Ammon's horn (tissue), 1 donor: ENCODE measurements at regions not wholly inside any gene's neighbourhood (a gene's known extent, or its start where the extent isn't known, plus 50 kb on each side); places are given as distances from the start of the nearest gene placed in this dataset.
"Not testable (repeated sequence)": the region's sequence is repeated elsewhere in the genome, so short reads cannot be mapped to it uniquely, and the experiment has no call there.

ENCODE experiments used
- DNase-seq: peaks from one replicate; pipeline ENCODE4 v3.0.0-alpha.2; 2016; ENCODE audit warnings: low spot score

- DNase-seq: no peak
Observed at GRCh38 chr21:32884062-32884461, 112.5 kb upstream of the PAXBP1 start.

- DNase-seq: no peak
Observed at GRCh38 chr21:32886339-32886738, 114.8 kb upstream of the PAXBP1 start.

- DNase-seq: no peak
Observed at GRCh38 chr21:32887026-32887425, 115.5 kb upstream of the PAXBP1 start.

GRCh38 chr21:32888971-32889370, 117.4 kb upstream of the PAXBP1 start:
- DNase-seq: no peak

- no peak for DNase-seq
Observed at GRCh38 chr21:32889596-32889995, 118.0 kb upstream of the PAXBP1 start.

GRCh38 chr21:32894321-32894720, 122.8 kb upstream of the PAXBP1 start:
- no peak for DNase-seq

- no peak for DNase-seq
Observed at GRCh38 chr21:32900814-32901213, 124.9 kb upstream of the OLIG2 start.

GRCh38 chr21:32907521-32907920, 118.2 kb upstream of the OLIG2 start:
- DNase-seq: no peak

- no peak for DNase-seq
Observed at GRCh38 chr21:32908534-32908933, 117.2 kb upstream of the OLIG2 start.

- no peak for DNase-seq
Observed at GRCh38 chr21:32909393-32909792, 116.3 kb upstream of the OLIG2 start.

- DNase-seq: no peak
Observed at GRCh38 chr21:32914424-32915039, 111.2 kb upstream of the OLIG2 start.

- DNase-seq: no peak
Observed at GRCh38 chr21:32915099-32915498, 110.6 kb upstream of the OLIG2 start.

GRCh38 chr21:32916088-32916487, 109.6 kb upstream of the OLIG2 start:
- DNase-seq: no peak

GRCh38 chr21:32916522-32917099, 109.1 kb upstream of the OLIG2 start:
- DNase-seq: no peak

GRCh38 chr21:32917362-32918135, 108.2 kb upstream of the OLIG2 start:
- DNase-seq: peak; percentile 60

- DNase-seq: no peak
Observed at GRCh38 chr21:32918478-32919120, 107.1 kb upstream of the OLIG2 start.

GRCh38 chr21:32920474-32920873, 105.3 kb upstream of the OLIG2 start:
- no peak for DNase-seq

GRCh38 chr21:32921632-32922230, 104.0 kb upstream of the OLIG2 start:
- DNase-seq: no peak

GRCh38 chr21:32925098-32925497, 100.6 kb upstream of the OLIG2 start:
- no peak for DNase-seq

- DNase-seq: no peak
Observed at GRCh38 chr21:32929633-32930038, 96.1 kb upstream of the OLIG2 start.

- no peak for DNase-seq
Observed at GRCh38 chr21:32930673-32931072, 95.1 kb upstream of the OLIG2 start.

- not testable (repeated sequence) for DNase-seq
Observed at GRCh38 chr21:32934068-32934467, 91.7 kb upstream of the OLIG2 start.
